Stomach (tissue), 8 donors: ENCODE measurements at regions not wholly inside any gene's neighbourhood (a gene's known extent, or its start where the extent isn't known, plus 50 kb on each side); places are given as distances from the start of the nearest gene placed in this dataset.

ENCODE experiments used
- DNase-seq, 2 donors: peaks; one replicate each; pipeline versions ENCODE4 v3.0.0 to v3.0.0-alpha.2; 2013 to 2019
- H3K27ac ChIP-seq, 5 donors: fragments of 200-600 bp in 4 of 5; sonication (generic) in 4 of 5; one replicate each; pipeline ENCODE4 v1.5.1; 2013 to 2019; ENCODE audit warnings: mild to moderate bottlenecking in 1 of 5, moderate library complexity in 1 of 5
- H3K27me3 ChIP-seq, 3 donors: fragments of 200-600 bp; sonication (generic); one replicate each; pipeline ENCODE4 v1.5.1; 2017 to 2019; ENCODE audit warnings: mixed run types in 1 of 3
- H3K36me3 ChIP-seq, 4 donors: fragments of 200-600 bp; sonication (generic); 1 replicate in 3 of 4; 2 replicates in 1 of 4; pipeline ENCODE4 v1.5.1; 2016 to 2019
- H3K4me1 ChIP-seq, 4 donors: fragments of 200-600 bp; sonication (generic); one replicate each; pipeline ENCODE4 v1.5.1; 2016 to 2019
- H3K4me3 ChIP-seq, 4 donors: fragments of 200-600 bp; sonication (generic) in 3 of 4; one replicate each; pipeline ENCODE4 v1.5.1; 2016 to 2019; ENCODE audit warnings: mild to moderate bottlenecking in 1 of 4
- H3K9me3 ChIP-seq, 4 donors: fragments of 200-600 bp; sonication (generic); one replicate each; pipeline ENCODE4 v1.5.1; 2016 to 2019
- EP300 ChIP-seq: sonication (generic); formaldehyde crosslinking; IDR thresholded peaks from one replicate; pipeline ENCODE4 v1.6.1; 2017; ENCODE audit warnings: antibody characterized with exemption
- POLR2A ChIP-seq, 4 donors: fragments of 450-650 bp; IDR thresholded peaks; one replicate each; pipeline ENCODE4 v1.6.1; 2016; ENCODE audit warnings: antibody characterized with exemption in 4 of 4, control low read depth in 2 of 4, mild to moderate bottlenecking in 1 of 4, moderate library complexity in 1 of 4
- POLR2AphosphoS5 ChIP-seq, 3 donors: sonication (generic); formaldehyde crosslinking; IDR thresholded peaks; one replicate each; pipeline ENCODE4 v1.6.1; 2016; ENCODE audit warnings: antibody characterized with exemption in 3 of 3
- WGBS, 5 donors: extraction: QIAGEN DNeasy Blood & Tissue Kit in 3 of 5; methylation state at CpG; one replicate each; pipeline versions ENCODE4 v1.1.5 to v1.1.7; 2013 to 2018; 5-methylcytosine and 5-hydroxymethylcytosine counted together
- intact Hi-C: fragments of 100-400 bp; cut with DNase I; formaldehyde crosslinking; loops from one replicate; pipeline ENCODE4 v1.15.1; 2023; ENCODE audit warnings: low total_unique reads
- TF ChIP-seq, protein P1 (sequence below), 7 experiments: fragments of 450-650 bp in 4 of 7; fragments of 200-600 bp in 3 of 7; sonication (generic) in 3 of 7; IDR thresholded peaks; one replicate each; pipeline ENCODE4 v1.5.1; 2016 to 2019; ENCODE audit warnings: antibody characterized with exemption in 7 of 7, control low read depth in 2 of 7, mild to moderate bottlenecking in 1 of 7
- donor health status: healthy with polysubstance abuse.
- donor health status: Bipolar disorder and iron deficiency.
- donor health status: healthy.

DNA sequence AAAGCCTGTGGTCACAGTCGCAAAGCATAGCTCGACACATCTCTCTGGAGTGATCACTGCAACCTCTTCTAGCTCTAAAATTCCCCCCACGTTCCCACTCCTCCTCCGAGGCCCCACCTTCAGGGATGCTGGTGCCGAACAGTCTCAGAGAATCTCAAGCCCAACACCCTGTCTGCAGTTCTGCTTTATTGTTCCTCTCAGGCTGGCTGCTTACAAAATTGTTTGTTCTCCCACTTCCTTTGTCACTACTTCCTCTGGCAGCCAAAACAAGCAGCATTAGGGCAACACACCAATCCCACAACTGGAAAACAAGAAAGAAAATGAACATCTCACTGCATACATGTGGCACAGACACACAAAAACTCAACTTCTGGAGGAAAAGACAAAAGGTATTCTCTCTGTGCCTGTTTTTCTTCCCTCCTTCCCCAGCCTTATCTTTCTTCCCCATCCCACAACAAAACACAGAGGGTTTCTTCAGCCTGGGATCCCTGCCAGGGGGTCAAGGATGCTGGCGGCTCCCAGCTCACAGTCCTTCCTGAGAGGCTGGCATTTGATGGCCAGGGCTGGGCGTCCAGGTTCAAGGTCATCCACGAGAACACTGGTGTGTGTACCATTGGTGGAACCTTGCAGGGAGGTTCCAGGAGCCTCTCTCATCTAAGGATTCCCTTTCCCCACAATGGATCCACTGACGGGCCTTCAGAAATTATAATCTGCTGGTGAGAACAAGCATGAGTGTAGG is 108.4 kb downstream of the TMCO5A start:
- WGBS, 5 donors, result 62 to 72% (median 67%) methylated on average over 9 of the region's 9 CpGs
- no peak for DNase-seq
- TF ChIP-seq POLR2A (IDR thresholded peaks at IDR 0.05) (no peak), POLR2AphosphoS5 (IDR thresholded peaks at IDR 0.05) (no peak), EP300 (no peak)
- TF ChIP-seq, protein P1, sequence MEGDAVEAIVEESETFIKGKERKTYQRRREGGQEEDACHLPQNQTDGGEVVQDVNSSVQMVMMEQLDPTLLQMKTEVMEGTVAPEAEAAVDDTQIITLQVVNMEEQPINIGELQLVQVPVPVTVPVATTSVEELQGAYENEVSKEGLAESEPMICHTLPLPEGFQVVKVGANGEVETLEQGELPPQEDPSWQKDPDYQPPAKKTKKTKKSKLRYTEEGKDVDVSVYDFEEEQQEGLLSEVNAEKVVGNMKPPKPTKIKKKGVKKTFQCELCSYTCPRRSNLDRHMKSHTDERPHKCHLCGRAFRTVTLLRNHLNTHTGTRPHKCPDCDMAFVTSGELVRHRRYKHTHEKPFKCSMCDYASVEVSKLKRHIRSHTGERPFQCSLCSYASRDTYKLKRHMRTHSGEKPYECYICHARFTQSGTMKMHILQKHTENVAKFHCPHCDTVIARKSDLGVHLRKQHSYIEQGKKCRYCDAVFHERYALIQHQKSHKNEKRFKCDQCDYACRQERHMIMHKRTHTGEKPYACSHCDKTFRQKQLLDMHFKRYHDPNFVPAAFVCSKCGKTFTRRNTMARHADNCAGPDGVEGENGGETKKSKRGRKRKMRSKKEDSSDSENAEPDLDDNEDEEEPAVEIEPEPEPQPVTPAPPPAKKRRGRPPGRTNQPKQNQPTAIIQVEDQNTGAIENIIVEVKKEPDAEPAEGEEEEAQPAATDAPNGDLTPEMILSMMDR (IDR thresholded peaks at IDR 0.05), result no peak
- no peaks in the 10 kb centered on the region for H3K9me3 ChIP-seq
- H3K4me1 ChIP-seq, result no peaks in the 10 kb centered on the region
- no peaks in the 10 kb centered on the region for H3K27me3 ChIP-seq
- no peak overlapping the region for H3K4me3 ChIP-seq
- peak overlapping the region in 2 of 5 donors; percentile 14 to 19 for H3K27ac ChIP-seq
- no peaks in the 10 kb centered on the region for H3K36me3 ChIP-seq
- intact Hi-C loops, result no loop called here

- H3K27ac ChIP-seq, result no peak overlapping the region
- intact Hi-C loops, result no loop called here
- 79 to 89% (median 86%) methylated on average over 4 of the region's 4 CpGs for WGBS, 5 donors
- no peaks in the 10 kb centered on the region for H3K4me1 ChIP-seq
- no peaks in the 10 kb centered on the region for H3K9me3 ChIP-seq
- no peaks in the 10 kb centered on the region for H3K27me3 ChIP-seq
- H3K4me3 ChIP-seq, result no peak overlapping the region
- DNase-seq, result no peak
- TF ChIP-seq POLR2AphosphoS5 (IDR thresholded peaks at IDR 0.05), result no peak
- no peak for TF ChIP-seq POLR2A (IDR thresholded peaks at IDR 0.05)
- TF ChIP-seq, protein P1 (IDR thresholded peaks at IDR 0.05), result no peak
- no peak for TF ChIP-seq EP300
- H3K36me3 ChIP-seq, result no peaks in the 10 kb centered on the region
Observed at GRCh38 chr15:38046257-38047051, 112.0 kb downstream of the TMCO5A start.

DNA sequence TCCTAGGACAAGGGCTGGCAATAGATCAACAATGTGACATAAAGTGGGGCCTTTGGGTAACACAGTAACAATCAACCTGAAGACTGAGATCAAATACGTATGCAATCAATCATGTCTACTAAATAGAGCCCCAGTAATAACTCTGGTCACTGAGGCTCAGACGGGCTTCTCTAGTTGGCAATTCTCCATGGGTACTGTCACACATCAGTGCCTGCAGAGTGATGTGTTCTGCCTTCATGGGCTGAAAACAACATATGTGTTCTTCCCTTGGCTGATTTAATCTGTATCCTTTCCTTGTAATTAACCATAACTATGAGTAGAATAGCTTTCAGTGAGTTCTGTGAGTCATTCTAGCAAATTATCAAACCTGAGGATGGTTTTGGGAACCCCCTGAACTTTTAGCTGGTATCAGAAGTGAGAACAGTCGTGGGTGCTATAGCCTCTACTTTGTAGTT is 113.6 kb downstream of the TMCO5A start:
- no peak for TF ChIP-seq POLR2AphosphoS5 (IDR thresholded peaks at IDR 0.05)
- TF ChIP-seq, protein P1 (IDR thresholded peaks at IDR 0.05), result no peak
- TF ChIP-seq POLR2A (IDR thresholded peaks at IDR 0.05), result no peak
- no peak for TF ChIP-seq EP300
- WGBS, 5 donors, result 82 to 91% (median 84%) methylated on average over 3 of the region's 3 CpGs
- no peak for DNase-seq
- Histone ChIP-seq H3K27me3 (no peaks in the 10 kb centered on the region), H3K27ac (no peak overlapping the region), H3K36me3 (no peaks in the 10 kb centered on the region), H3K4me3 (no peak overlapping the region), H3K9me3 (no peaks in the 10 kb centered on the region), H3K4me1 (no peaks in the 10 kb centered on the region)
- intact Hi-C loops, result no loop called here

- H3K9me3 ChIP-seq, result no peaks in the 10 kb centered on the region
- no peak for DNase-seq
- no peak for TF ChIP-seq POLR2AphosphoS5 (IDR thresholded peaks at IDR 0.05)
- TF ChIP-seq EP300, result no peak
- intact Hi-C loops, result no loop called here
- WGBS, 5 donors, result 78 to 89% (median 86%) methylated on average over 4 of the region's 4 CpGs
- no peaks in the 10 kb centered on the region for H3K4me1 ChIP-seq
- no peaks in the 10 kb centered on the region for H3K36me3 ChIP-seq
- no peak overlapping the region for H3K4me3 ChIP-seq
- no peak overlapping the region for H3K27ac ChIP-seq
- no peaks in the 10 kb centered on the region for H3K27me3 ChIP-seq
Observed at GRCh38 chr15:38049891-38050290, 115.5 kb downstream of the TMCO5A start.
